ENCODE measurements at regions not wholly inside any gene's neighbourhood (a gene's known extent, or its start where the extent isn't known, plus 50 kb on each side); places are given as distances from the start of the nearest gene placed in this dataset.

DNA sequence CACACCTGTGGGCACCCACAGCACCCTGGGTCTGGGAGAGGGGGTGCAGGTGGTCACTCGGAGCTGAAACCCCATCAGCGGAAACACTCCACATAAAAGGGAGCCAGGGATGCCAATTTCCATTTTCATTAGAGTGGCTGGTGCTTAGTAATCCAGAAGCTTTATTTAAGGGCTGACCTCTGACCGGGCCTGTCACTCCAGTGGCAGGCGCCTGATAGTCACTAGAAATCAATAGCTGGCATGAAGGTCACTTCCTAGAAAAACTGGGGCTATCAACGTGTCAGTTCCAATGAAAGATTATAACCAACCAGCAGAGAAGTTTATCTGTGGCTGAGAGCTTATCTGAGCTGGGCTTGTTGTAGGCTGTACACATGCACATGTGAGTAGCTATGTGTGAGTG, 333.7 kb upstream of the SKOR2 start:
- TF ChIP-seq, protein P1, sequence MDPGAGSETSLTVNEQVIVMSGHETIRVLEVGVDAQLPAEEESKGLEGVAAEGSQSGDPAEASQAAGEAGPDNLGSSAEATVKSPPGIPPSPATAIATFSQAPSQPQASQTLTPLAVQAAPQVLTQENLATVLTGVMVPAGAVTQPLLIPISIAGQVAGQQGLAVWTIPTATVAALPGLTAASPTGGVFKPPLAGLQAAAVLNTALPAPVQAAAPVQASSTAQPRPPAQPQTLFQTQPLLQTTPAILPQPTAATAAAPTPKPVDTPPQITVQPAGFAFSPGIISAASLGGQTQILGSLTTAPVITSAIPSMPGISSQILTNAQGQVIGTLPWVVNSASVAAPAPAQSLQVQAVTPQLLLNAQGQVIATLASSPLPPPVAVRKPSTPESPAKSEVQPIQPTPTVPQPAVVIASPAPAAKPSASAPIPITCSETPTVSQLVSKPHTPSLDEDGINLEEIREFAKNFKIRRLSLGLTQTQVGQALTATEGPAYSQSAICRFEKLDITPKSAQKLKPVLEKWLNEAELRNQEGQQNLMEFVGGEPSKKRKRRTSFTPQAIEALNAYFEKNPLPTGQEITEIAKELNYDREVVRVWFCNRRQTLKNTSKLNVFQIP (CRISPR knock-in tag; IDR thresholded peaks at IDR 0.05; ENCODE audit: borderline replicate concordance, low read depth) = no peak
- no peak for TF ChIP-seq ISL1 (CRISPR knock-in tag; IDR thresholded peaks at IDR 0.05)
- TF ChIP-seq, protein P2, sequence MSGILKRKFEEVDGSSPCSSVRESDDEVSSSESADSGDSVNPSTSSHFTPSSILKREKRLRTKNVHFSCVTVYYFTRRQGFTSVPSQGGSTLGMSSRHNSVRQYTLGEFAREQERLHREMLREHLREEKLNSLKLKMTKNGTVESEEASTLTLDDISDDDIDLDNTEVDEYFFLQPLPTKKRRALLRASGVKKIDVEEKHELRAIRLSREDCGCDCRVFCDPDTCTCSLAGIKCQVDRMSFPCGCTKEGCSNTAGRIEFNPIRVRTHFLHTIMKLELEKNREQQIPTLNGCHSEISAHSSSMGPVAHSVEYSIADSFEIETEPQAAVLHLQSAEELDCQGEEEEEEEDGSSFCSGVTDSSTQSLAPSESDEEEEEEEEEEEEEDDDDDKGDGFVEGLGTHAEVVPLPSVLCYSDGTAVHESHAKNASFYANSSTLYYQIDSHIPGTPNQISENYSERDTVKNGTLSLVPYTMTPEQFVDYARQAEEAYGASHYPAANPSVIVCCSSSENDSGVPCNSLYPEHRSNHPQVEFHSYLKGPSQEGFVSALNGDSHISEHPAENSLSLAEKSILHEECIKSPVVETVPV (CRISPR knock-in tag; IDR thresholded peaks at IDR 0.05) = no peak
- TF ChIP-seq TCF4 (CRISPR knock-in tag; IDR thresholded peaks at IDR 0.05; ENCODE audit: borderline replicate concordance) = no peak
- no peak for TF ChIP-seq OSR1 (CRISPR knock-in tag; IDR thresholded peaks at IDR 0.05)
- TF ChIP-seq ZNF8 (CRISPR knock-in tag; IDR thresholded peaks at IDR 0.05) = no peak
- no peak for TF ChIP-seq ESRRG (CRISPR knock-in tag; IDR thresholded peaks at IDR 0.05)
- TF ChIP-seq BACH2 (CRISPR knock-in tag; IDR thresholded peaks at IDR 0.05; ENCODE audit: borderline replicate concordance) = no peak
- TF ChIP-seq CSDC2 (CRISPR knock-in tag; IDR thresholded peaks at IDR 0.05) = no peak
- TF ChIP-seq, protein P3, sequence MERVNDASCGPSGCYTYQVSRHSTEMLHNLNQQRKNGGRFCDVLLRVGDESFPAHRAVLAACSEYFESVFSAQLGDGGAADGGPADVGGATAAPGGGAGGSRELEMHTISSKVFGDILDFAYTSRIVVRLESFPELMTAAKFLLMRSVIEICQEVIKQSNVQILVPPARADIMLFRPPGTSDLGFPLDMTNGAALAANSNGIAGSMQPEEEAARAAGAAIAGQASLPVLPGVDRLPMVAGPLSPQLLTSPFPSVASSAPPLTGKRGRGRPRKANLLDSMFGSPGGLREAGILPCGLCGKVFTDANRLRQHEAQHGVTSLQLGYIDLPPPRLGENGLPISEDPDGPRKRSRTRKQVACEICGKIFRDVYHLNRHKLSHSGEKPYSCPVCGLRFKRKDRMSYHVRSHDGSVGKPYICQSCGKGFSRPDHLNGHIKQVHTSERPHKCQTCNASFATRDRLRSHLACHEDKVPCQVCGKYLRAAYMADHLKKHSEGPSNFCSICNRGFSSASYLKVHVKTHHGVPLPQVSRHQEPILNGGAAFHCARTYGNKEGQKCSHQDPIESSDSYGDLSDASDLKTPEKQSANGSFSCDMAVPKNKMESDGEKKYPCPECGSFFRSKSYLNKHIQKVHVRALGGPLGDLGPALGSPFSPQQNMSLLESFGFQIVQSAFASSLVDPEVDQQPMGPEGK (CRISPR knock-in tag; IDR thresholded peaks at IDR 0.05; ENCODE audit: borderline replicate concordance) = no peak

DNA sequence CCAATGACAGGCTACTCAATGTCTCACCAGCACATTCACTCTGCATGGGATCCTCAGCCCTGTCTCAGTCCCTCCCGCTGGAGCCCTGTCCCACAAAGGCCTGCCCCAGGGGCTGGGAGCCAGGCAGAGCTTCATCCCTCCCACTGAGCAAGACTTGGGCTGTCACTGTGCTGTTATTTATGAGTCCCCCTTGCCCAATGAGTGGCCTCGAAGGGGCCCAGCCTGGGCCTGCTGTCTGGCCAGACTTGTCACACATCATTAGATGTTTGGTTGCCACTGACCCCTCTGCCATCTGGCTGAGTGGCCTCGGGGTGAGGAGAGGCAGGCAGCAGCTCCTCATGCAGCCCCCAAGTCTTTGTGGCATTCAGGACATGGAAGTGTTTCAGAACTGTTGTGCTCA, 330.6 kb upstream of the SKOR2 start:
- ATAC-seq = no peak
- no peak for TF ChIP-seq PPARA (CRISPR knock-in tag; IDR thresholded peaks at IDR 0.05; ENCODE audit: borderline replicate concordance)
- TF ChIP-seq ZNF8 (CRISPR knock-in tag; IDR thresholded peaks at IDR 0.05) = no peak
- TF ChIP-seq, protein P3 (CRISPR knock-in tag; IDR thresholded peaks at IDR 0.05; ENCODE audit: borderline replicate concordance) = no peak
- TF ChIP-seq RARB (CRISPR knock-in tag; IDR thresholded peaks at IDR 0.05) = no peak
- no peak for TF ChIP-seq ZFP30 (CRISPR knock-in tag; IDR thresholded peaks at IDR 0.05)
- TF ChIP-seq, protein P4, sequence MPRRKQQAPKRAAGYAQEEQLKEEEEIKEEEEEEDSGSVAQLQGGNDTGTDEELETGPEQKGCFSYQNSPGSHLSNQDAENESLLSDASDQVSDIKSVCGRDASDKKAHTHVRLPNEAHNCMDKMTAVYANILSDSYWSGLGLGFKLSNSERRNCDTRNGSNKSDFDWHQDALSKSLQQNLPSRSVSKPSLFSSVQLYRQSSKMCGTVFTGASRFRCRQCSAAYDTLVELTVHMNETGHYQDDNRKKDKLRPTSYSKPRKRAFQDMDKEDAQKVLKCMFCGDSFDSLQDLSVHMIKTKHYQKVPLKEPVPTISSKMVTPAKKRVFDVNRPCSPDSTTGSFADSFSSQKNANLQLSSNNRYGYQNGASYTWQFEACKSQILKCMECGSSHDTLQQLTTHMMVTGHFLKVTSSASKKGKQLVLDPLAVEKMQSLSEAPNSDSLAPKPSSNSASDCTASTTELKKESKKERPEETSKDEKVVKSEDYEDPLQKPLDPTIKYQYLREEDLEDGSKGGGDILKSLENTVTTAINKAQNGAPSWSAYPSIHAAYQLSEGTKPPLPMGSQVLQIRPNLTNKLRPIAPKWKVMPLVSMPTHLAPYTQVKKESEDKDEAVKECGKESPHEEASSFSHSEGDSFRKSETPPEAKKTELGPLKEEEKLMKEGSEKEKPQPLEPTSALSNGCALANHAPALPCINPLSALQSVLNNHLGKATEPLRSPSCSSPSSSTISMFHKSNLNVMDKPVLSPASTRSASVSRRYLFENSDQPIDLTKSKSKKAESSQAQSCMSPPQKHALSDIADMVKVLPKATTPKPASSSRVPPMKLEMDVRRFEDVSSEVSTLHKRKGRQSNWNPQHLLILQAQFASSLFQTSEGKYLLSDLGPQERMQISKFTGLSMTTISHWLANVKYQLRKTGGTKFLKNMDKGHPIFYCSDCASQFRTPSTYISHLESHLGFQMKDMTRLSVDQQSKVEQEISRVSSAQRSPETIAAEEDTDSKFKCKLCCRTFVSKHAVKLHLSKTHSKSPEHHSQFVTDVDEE (CRISPR knock-in tag; IDR thresholded peaks at IDR 0.05) = no peak
- TF ChIP-seq TCF4 (CRISPR knock-in tag; IDR thresholded peaks at IDR 0.05; ENCODE audit: borderline replicate concordance) = no peak
- TF ChIP-seq, protein P1 (CRISPR knock-in tag; IDR thresholded peaks at IDR 0.05; ENCODE audit: borderline replicate concordance, low read depth) = no peak
- TF ChIP-seq CSDC2 (CRISPR knock-in tag; IDR thresholded peaks at IDR 0.05) = no peak
- no peak for TF ChIP-seq ISL1 (CRISPR knock-in tag; IDR thresholded peaks at IDR 0.05)
- TF ChIP-seq ESRRG (CRISPR knock-in tag; IDR thresholded peaks at IDR 0.05) = no peak
- TF ChIP-seq ZC3H10 (CRISPR knock-in tag; IDR thresholded peaks at IDR 0.05) = no peak
- TF ChIP-seq, protein P2 (CRISPR knock-in tag; IDR thresholded peaks at IDR 0.05) = no peak

More for the DNA sequence above, 333.7 kb upstream of the SKOR2 start:
- ATAC-seq = no peak
